HUDEP-2 (cell line): ENCODE measurements at regions not wholly inside any gene's neighbourhood (a gene's known extent, or its start where the extent isn't known, plus 50 kb on each side); places are given as distances from the start of the nearest gene placed in this dataset.

Experiments used
- DNase-seq, 76 experiments: peaks; one replicate each; lab custom pipeline; 2025; ENCODE audit not compliant: unreplicated experiment in 76 of 76; lab: John Stamatoyannopoulos, UW

DNA sequence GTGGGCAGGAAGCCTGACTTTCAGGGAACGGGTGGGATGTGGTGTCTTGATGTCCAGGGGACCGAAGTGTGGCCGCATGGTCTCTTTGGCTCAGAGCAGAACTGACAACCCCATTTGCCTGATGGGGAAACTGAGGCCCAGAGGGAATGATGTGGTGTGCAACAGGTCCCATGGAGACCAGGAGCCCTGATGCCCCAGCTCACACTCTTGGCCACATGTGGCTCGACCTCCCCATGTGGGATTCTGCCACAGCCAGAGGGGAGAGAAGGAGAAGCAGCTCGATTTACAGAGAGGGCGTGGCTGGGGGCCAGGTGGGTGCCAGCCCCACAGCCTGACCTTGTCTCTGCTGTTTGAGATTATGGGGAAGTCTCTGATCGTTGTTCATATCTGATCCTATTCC, 128.1 kb downstream of the TEX29 start:
- no peak for DNase-seq

DNA sequence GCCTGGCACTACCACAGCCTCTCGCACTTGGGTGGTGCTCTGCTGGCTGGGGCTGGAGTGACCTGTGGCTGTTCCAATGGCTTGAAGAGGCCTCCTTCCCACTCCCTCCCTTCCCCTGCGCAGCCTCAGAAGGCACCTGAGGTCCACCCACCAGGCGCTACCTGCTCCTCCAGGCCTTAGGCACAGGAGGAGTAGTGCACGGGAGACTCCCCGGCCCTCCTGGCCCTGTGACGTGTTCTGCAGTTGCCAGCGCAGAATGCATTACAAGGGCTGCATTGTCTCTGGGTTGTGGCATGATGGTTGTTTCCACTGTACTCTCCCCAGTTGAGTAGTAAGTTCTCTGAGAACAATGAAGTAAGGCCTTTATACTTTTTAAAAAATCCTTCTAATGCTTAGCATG, 128.6 kb downstream of the TEX29 start:
- no peak for DNase-seq

DNA sequence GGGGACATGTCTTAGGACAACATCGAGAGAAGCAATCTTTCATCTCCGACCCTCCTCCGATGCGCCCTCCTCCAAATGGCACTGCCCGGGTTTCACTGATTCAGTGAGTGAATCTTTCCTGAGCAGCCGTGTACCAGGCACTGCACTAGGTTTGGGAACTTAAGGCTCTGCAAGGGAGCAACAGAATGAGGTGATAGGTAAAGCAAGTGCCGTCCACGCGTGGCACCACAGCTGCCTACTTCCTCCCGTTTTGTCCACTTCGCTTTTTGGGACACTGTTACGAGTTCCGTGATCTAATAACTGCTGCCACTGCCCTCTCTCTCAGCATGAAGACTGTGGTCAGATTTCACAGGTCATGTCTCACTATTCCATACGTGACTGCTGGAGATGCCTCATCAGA, 131.0 kb downstream of the TEX29 start:
- no peak for DNase-seq

- DNase-seq, result no peak
Observed at GRCh38 chr13:111456452-111457230, 136.2 kb downstream of the TEX29 start.

- DNase-seq, result no peak
Observed at GRCh38 chr13:111458001-111458531, 137.6 kb downstream of the TEX29 start.

DNA sequence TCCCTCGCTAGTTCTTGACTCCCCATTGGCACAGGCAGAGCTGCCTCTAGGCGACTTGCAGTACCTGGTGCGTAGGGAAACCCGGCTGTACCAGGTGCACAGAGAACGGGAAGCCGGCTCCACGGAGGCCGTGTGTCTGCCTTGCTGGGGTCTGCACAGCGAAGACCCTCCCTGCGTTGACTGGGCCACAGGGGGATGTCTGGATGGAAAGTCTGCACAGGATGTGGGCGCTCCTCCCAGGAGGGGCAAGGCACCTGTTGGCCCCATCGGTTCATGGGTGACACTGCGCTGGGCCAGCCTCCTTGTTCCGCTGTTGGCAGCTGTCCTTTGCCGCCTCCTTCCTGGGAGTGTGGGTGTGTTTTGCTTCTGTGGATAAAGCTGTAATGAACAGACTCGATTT, 138.3 kb downstream of the TEX29 start:
- DNase-seq, result no peak

GRCh38 chr13:111459803-111460547, 139.5 kb downstream of the TEX29 start:
- DNase-seq, result no peak

DNA sequence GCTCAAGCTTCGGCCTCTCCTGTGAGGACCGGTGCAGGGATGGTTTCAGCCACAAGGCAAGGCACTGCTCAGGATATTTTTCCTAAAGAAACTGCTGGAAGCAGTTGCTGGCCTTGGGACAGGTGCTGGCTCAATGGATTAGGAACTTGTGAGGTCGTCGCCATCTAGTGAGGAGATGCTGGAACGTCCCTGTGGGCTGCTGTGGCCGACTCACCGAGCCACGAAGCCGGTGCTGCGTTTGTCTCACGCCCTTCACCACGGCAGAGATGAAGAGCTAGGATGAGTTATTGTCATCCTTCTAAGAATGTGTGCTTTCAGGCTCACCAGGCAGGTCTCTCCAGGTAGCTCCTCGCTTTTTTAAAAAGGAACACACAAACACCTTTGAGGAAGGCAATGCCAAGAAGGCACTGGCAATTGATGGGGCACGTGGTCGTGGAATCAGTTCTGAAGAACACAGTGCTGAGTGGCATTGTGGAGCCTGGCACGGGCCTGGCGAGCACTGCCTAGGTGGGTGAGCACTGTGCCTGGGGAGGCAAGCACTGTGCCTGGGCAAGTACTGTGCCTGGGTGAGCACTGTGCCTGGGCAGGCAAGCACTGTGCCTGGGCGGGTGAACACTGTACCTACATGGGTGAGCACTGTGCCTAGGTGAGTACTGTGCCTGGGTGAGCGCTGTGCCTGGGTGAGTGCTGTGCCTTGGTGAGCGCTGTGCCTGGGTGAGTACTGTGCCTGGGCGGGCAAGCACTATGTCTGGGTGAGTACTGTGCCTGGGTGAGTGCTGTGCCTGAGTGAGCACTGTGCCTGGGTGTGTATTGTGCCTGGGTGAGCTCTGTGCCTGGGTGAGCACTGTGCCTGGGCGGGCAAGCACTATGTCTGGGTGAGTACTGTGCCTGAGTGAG, 140.4 kb downstream of the TEX29 start:
- no peak for DNase-seq

DNA sequence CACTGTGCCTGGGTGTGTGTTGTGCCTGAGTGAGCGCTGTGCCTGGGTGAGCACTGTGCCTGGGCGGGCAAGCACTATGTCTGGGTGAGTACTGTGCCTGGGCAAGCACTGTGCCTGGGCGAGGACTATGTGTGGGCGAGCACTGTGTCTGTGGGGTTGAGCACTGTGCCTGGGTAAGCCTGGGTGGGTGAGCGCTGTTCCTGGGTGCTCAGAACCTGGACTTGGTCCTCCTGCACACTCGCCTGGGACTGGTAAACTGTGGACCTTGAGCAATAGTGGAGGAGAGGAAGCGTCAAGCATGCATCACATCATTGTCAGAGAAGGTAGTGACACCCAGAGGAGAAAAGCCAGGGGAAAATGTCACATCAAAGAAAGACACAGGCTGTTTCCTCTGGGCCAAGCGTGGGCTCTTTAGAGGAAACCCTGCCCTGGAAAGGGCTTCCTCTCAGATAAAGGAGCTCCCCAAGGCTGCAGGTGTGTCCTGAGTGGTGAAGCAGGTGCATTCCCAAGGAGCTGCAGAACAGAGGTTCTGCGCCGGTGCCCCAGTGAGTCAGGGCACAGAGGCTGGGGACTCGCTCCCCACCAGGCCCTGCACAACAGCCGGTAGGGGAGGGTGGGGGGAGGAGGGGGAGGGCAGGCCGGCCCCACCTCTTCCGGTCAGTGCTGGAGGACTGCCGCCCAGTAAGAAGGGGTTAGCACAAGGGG, 141.2 kb downstream of the TEX29 start:
- no peak for DNase-seq

DNA sequence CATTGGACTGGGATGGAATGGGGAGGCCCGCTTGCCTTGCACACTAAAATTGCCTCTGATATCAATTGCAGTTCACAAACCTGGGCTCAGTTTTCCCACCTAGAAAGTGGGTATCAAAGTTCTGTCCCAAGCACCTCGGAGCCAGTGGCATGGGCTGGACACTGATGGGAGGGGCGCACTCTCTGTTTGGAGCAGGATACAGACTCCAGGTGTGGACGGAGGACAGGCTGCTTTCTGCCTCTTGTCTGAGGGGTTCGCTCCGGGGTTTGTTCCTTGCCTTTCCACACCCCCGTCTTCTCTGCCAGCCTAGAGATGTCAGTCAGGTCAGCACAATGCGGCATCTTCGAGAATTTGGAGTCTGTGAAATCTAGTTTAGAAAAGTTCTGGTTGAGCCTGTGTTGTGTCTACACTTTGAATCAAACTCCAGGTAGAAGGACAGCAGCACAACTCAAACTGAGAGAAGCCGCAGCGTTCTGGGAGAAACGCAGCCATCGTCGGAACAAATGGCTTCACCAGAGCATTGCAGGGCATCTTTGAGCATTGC, 141.9 kb downstream of the TEX29 start:
- no peak for DNase-seq

GRCh38 chr13:111462944-111463343, 142.5 kb downstream of the TEX29 start:
- DNase-seq, result no peak

DNA sequence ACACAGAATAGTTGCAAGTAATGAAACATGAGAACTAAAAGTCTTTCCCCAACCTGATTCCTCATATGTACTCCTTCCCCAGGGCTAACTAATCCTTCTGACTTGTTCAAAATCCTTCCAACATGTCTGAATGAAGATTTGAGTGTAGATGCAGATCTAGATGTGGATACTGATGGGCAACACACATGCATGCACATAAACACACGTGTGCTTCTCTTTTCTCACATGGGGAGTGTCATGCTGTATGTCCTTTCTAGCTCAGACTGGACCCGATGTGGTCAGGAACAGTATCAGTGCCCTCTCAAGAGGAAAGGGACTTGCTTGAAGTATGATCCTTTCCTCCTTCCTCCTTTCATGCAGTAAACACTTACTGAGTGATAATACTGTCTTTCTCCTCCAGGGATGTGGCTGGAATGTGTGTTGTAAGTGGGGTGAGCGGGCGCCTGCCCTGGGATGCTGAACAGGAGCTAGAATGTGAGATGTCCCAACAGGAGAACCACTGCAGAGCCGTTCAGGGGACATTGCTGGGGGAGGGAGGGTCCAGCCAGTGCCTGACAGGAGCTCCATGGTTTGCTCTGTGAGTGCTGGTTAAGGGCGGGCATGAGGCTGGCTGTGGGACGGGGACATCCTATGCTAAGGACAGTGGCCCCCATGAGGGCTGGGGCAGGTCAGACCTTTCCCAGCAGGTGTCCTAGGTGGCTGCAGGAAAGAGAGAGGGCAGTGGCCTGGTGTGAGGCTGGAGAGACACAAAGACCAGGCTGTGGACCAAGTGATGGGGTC, 146.9 kb downstream of the TEX29 start:
- no peak for DNase-seq

DNA sequence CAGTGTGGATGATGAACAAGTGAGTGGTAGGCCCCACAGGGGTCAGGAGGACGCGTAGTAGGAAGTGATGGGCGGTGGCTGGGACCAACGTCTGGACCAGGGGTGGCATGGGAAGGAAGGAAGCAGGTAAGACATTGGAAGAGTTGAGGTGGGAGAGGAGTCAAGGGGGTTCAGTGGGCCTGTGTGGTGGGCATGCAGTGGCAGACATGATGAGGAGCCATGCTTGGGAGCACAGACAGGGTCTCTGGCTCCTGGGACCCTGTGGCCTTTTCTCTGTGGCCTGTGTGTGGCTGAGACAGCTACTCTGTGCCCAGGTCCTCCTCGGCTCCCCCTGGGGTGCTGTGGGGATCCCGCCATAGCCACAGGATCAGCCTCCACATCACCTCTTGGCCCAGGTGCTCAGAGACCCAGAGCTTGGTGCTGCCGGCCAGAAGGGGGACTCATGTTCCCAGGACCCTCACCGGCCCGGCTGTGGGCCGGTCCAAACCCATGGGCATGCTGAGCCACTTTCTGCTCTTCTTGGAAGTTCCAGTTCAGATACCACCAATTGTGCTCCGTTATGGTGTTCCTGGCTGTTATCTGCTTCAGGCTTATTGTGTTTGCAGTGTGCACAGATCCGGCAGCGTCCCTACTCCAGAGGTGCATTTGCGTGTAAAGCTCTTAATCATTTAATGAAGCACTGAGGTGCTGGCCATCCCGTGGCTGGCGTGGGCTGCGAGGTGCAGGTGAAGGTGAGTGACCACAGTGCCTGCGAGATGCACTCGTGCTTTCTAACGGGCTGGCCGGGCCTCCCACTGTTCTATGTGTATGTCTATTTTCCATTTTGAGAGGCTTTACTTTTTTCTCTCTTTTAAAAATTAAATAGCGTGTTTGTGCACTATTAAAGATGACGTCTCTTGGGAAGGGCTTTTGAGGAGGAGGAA, 147.9 kb downstream of the TEX29 start:
- DNase-seq, result no peak

GRCh38 chr13:111469450-111469849, 149.0 kb downstream of the TEX29 start:
- DNase-seq, result no peak

DNA sequence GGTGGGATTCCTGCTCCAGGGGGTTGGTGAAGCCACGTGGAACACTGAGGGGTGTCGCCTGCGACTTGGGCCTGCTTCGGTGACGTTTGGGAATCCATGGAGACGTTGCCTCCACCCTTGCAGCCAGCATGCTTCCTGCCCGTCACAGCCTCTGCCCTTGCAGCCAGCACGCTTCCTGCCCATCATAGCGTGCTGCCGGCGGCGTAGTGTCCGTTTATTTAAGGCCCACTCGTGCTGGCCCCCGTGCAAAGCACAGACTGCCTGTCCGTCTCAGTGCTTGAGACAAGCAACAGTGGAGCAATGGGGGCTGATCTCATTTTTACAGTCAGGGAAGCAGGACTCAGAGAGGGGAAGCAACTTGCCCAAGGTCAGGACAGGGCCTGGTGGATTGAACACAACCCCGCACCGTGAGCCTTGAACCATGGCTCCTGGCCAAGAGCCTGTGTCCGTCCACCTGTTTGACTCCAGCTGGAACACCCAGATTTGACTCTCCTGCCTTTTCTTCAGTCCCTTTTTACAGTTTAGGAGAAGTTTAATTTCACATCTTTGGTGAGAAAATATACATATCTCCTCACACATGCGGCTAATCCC, 149.6 kb downstream of the TEX29 start:
- DNase-seq, result no peak

DNA sequence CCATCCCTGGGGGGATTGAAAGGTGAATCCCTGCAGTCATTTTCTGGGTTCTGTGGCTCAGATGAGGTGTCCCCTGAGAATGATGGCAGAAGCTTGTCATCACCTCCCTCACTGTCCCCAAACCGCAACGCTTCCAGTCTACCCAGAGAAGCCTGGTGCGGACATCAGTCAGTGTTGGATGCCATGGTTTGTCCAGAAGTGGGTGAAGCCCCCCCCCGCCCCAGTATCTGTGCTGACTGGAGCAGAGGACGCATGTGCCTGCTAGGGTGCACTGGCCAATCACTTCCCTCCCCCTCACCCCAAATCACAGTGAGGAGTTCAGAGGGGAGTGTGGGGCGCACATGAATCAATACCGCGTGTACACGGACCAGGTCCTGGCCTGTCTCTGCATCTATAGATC, 150.5 kb downstream of the TEX29 start:
- DNase-seq, result no peak

- no peak for DNase-seq
Observed at GRCh38 chr13:111472083-111472482, 151.6 kb downstream of the TEX29 start.
